Loucy (cell line): ENCODE measurements at regions not wholly inside any gene's neighbourhood (a gene's known extent, or its start where the extent isn't known, plus 50 kb on each side); places are given as distances from the start of the nearest gene placed in this dataset.
"Not testable (repeated sequence)": the region's sequence is repeated elsewhere in the genome, so short reads cannot be mapped to it uniquely, and the experiment has no call there.

Source experiments
- EZH2phosphoT487 ChIP-seq: fragments of 200-600 bp; IDR thresholded peaks from 2 replicates; pipeline ENCODE4 v1.6.1; 2018; ENCODE audit warnings: antibody characterized with exemption, mild to moderate bottlenecking, moderate library complexity, borderline replicate concordance
- TF ChIP-seq, protein P1 (sequence below): fragments of 200-600 bp; sonication (generic); conservative IDR thresholded peaks from 2 replicates; pipeline ENCODE4 v1.5.1; 2014; ENCODE audit warnings: mild to moderate bottlenecking, antibody characterized with exemption, low read length

DNA sequence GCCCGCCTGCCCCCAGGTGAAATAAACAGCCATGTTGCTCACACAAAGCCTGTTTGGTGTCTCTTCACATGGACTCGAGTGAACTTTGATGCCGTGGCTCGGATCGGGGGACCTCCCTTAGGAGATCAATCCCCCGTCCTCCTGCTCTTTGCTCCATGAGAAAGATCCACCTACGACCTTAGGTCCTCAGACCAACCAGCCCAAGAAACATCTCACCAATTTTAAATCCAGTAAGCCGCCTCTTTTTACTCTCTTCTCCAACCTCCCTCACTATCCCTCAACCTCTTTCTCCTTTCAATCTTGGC, 521.0 kb downstream of the IRS2 start:
- TF ChIP-seq EZH2phosphoT487, result not testable (repeated sequence)
- TF ChIP-seq, protein P1, sequence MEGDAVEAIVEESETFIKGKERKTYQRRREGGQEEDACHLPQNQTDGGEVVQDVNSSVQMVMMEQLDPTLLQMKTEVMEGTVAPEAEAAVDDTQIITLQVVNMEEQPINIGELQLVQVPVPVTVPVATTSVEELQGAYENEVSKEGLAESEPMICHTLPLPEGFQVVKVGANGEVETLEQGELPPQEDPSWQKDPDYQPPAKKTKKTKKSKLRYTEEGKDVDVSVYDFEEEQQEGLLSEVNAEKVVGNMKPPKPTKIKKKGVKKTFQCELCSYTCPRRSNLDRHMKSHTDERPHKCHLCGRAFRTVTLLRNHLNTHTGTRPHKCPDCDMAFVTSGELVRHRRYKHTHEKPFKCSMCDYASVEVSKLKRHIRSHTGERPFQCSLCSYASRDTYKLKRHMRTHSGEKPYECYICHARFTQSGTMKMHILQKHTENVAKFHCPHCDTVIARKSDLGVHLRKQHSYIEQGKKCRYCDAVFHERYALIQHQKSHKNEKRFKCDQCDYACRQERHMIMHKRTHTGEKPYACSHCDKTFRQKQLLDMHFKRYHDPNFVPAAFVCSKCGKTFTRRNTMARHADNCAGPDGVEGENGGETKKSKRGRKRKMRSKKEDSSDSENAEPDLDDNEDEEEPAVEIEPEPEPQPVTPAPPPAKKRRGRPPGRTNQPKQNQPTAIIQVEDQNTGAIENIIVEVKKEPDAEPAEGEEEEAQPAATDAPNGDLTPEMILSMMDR, result not testable (repeated sequence)
